HEK293 (cell line): ENCODE measurements at regions not wholly inside any gene's neighbourhood (a gene's known extent, or its start where the extent isn't known, plus 50 kb on each side); places are given as distances from the start of the nearest gene placed in this dataset.

Experiments
- CTCF ChIA-PET: fragments of 350-600 bp; formaldehyde crosslinking; extraction: SDS; loops from one replicate; lab custom pipeline; 2021; ENCODE audit warnings: antibody characterized with exemption; lab: Yijun Ruan, JAX
- POLR2A ChIA-PET: fragments of 300-600 bp; formaldehyde crosslinking; extraction: SDS; loops from one replicate; lab custom pipeline; 2020; ENCODE audit warnings: antibody characterized with exemption, inconsistent platforms; lab: Yijun Ruan, JAX
- H3K27ac ChIP-seq: fragments of 200-500 bp; sonication (Bioruptor generic); 2 replicates; pipeline ENCODE4 v1.5.1; 2014; ENCODE audit warnings: low read depth, low read length, control low read depth, inconsistent platforms; ENCODE audit errors: extremely low read depth
- H3K36me3 ChIP-seq, 2 experiments: fragments of 200-500 bp in 1 of 2; sonication (Bioruptor generic) in 1 of 2; 1 replicate in 1 of 2; 2 replicates in 1 of 2; pipeline ENCODE4 v1.5.1; 2014 to 2017; ENCODE audit warnings: inconsistent platforms in 2 of 2, low read length in 2 of 2; ENCODE audit not compliant: control insufficient read depth in 2 of 2, insufficient read depth in 1 of 2
- H3K4me1 ChIP-seq: fragments of 200-500 bp; sonication (Bioruptor generic); 2 replicates; pipeline ENCODE4 v1.5.1; 2014; ENCODE audit warnings: mild to moderate bottlenecking, low read length, inconsistent platforms; ENCODE audit not compliant: control insufficient read depth, insufficient read depth
- H3K4me3 ChIP-seq: 2 replicates; pipeline ENCODE4 v1.5.1; 2011; ENCODE audit warnings: low read depth, mild to moderate bottlenecking, control low read depth, low read length, moderate library complexity
- H3K9me3 ChIP-seq: fragments of 200-500 bp; sonication (Bioruptor generic); 2 replicates; pipeline ENCODE4 v1.5.1; 2014; ENCODE audit warnings: low read depth, low read length, inconsistent platforms; ENCODE audit not compliant: control insufficient read depth, insufficient read depth
- FEZF1 ChIP-seq: fragments of 450-650 bp; formaldehyde crosslinking; IDR thresholded peaks from 2 replicates; pipeline ENCODE4 v1.5.1; 2016; ENCODE audit warnings: missing biosample characterization, missing genetic modification characterization
- GLI4 ChIP-seq: fragments of 450-650 bp; formaldehyde crosslinking; IDR thresholded peaks from 2 replicates; pipeline ENCODE4 v1.5.1; 2016; ENCODE audit warnings: missing biosample characterization, missing genetic modification characterization
- GLIS2 ChIP-seq: fragments of 450-650 bp; formaldehyde crosslinking; IDR thresholded peaks from 2 replicates; pipeline ENCODE4 v1.5.1; 2016; ENCODE audit warnings: missing biosample characterization, missing genetic modification characterization
- HOXA7 ChIP-seq: sonication (generic); formaldehyde crosslinking; IDR thresholded peaks from 2 replicates; pipeline ENCODE4 v1.8.1; 2022; ENCODE audit warnings: missing genetic modification reagents, borderline replicate concordance
- ZFP37 ChIP-seq: fragments of 450-650 bp; formaldehyde crosslinking; IDR thresholded peaks from 2 replicates; pipeline ENCODE4 v1.5.1; 2016; ENCODE audit warnings: missing biosample characterization, missing genetic modification characterization
- ZNF19 ChIP-seq: fragments of 450-650 bp; formaldehyde crosslinking; IDR thresholded peaks from 2 replicates; pipeline ENCODE4; 2016; ENCODE audit warnings: missing biosample characterization, missing genetic modification characterization, low read depth
- ZNF2 ChIP-seq: fragments of 450-650 bp; formaldehyde crosslinking; IDR thresholded peaks from 2 replicates; pipeline ENCODE4 v1.5.1; 2016; ENCODE audit warnings: missing biosample characterization, missing genetic modification characterization
- ZNF211 ChIP-seq: fragments of 450-650 bp; formaldehyde crosslinking; IDR thresholded peaks from 2 replicates; pipeline ENCODE4 v1.5.1; 2016; ENCODE audit warnings: low read depth, missing biosample characterization, missing genetic modification characterization
- ZNF292 ChIP-seq: fragments of 450-650 bp; formaldehyde crosslinking; IDR thresholded peaks from 2 replicates; pipeline ENCODE4 v1.5.1; 2016; ENCODE audit warnings: low read depth, missing biosample characterization, missing genetic modification characterization, borderline replicate concordance
- ZNF324 ChIP-seq: fragments of 450-650 bp; formaldehyde crosslinking; IDR thresholded peaks from 2 replicates; pipeline ENCODE4 v1.5.1; 2016; ENCODE audit warnings: missing biosample characterization, missing genetic modification characterization
- ZNF335 ChIP-seq: fragments of 450-650 bp; formaldehyde crosslinking; conservative IDR thresholded peaks from 2 replicates; pipeline ENCODE4 v1.5.1; 2016; ENCODE audit warnings: missing biosample characterization, missing genetic modification characterization
- ZNF549 ChIP-seq: fragments of 450-650 bp; IDR thresholded peaks from 2 replicates; pipeline ENCODE4 v1.5.1; 2018; ENCODE audit warnings: missing biosample characterization, missing genetic modification characterization, mild to moderate bottlenecking, inconsistent platforms, moderate library complexity
- ZNF624 ChIP-seq: fragments of 450-650 bp; formaldehyde crosslinking; IDR thresholded peaks from 2 replicates; pipeline ENCODE4 v1.5.1; 2017; ENCODE audit warnings: missing biosample characterization, missing genetic modification characterization
- ZNF626 ChIP-seq: fragments of 450-650 bp; sonication (Bioruptor Pico); formaldehyde crosslinking; IDR thresholded peaks from 2 replicates; pipeline ENCODE4 v1.5.1; 2018; ENCODE audit warnings: missing biosample characterization, missing genetic modification characterization, inconsistent platforms
- ZNF654 ChIP-seq: fragments of 450-650 bp; formaldehyde crosslinking; IDR thresholded peaks from 2 replicates; pipeline ENCODE4 v1.5.1; 2016; ENCODE audit warnings: low read depth, missing biosample characterization, missing genetic modification characterization
- ZNF677 ChIP-seq: fragments of 450-650 bp; IDR thresholded peaks from 2 replicates; pipeline ENCODE4 v1.5.0; 2018; ENCODE audit warnings: missing biosample characterization, mild to moderate bottlenecking, missing genetic modification characterization, moderate library complexity
- ZNF747 ChIP-seq: fragments of 450-650 bp; formaldehyde crosslinking; IDR thresholded peaks from 2 replicates; pipeline ENCODE4 v1.5.1; 2016; ENCODE audit warnings: missing biosample characterization, missing genetic modification characterization
- ZNF76 ChIP-seq: fragments of 450-650 bp; formaldehyde crosslinking; IDR thresholded peaks from 2 replicates; pipeline ENCODE4; 2016; ENCODE audit warnings: low read depth, missing biosample characterization, missing genetic modification characterization, borderline replicate concordance
- ZSCAN30 ChIP-seq: fragments of 450-650 bp; IDR thresholded peaks from 2 replicates; pipeline ENCODE4 v1.5.1; 2018; ENCODE audit warnings: missing biosample characterization, mild to moderate bottlenecking, missing genetic modification characterization, moderate library complexity
- TF ChIP-seq, protein P1 (sequence below): fragments of 450-650 bp; formaldehyde crosslinking; IDR thresholded peaks from 2 replicates; pipeline ENCODE4 v1.5.1; 2016; ENCODE audit warnings: missing biosample characterization, missing genetic modification characterization
- TF ChIP-seq, protein P2 (sequence below): fragments of 450-650 bp; IDR thresholded peaks from 2 replicates; pipeline ENCODE4 v1.5.1; 2018; ENCODE audit warnings: missing biosample characterization, missing genetic modification characterization
- TF ChIP-seq, protein P3 (sequence below): fragments of 450-650 bp; formaldehyde crosslinking; IDR thresholded peaks from 2 replicates; pipeline ENCODE4 v1.5.1; 2016; ENCODE audit warnings: missing biosample characterization, missing genetic modification characterization
- TF ChIP-seq, protein P4 (sequence below): fragments of 450-650 bp; formaldehyde crosslinking; IDR thresholded peaks from 2 replicates; pipeline ENCODE4 v1.5.1; 2016; ENCODE audit warnings: missing biosample characterization, missing genetic modification characterization

DNA sequence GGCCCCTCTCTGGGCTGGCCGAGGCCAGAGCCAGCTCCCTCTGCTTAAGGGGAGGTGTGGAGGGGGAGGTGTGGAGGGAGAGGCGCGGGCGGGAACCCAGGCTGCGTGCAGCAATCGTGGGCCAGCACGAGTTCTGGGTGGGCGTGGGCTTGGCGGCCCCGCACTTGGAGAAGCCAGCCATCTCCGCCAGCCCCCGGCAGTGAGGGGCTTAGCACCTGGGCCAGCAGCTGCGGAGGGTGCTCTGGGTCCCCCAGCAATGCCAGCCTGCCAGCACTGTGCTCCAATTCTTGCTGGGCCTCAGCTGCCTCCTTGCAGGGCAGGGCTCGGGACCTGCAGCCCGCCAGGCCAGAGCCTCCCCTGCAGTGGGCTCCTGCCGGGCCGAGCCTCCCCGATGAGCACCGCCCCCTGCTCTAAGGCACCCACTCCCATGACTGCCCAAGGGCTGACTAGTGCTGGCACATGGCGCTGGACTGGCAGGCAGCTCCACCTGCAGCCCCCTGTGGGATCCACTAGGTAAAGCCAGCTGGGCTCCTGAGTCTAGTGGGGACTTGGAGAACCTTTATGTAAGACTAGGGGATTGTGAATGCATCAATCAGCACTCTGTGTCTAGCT is 96.7 kb upstream of the OR9G4 start:
- POLR2A ChIA-PET: no interaction called here
- H3K36me3 ChIP-seq: no peaks in the 10 kb centered on the region
- H3K4me1 ChIP-seq: no peaks in the 10 kb centered on the region
- TF ChIP-seq ZNF626: no peak
- TF ChIP-seq, protein P1, sequence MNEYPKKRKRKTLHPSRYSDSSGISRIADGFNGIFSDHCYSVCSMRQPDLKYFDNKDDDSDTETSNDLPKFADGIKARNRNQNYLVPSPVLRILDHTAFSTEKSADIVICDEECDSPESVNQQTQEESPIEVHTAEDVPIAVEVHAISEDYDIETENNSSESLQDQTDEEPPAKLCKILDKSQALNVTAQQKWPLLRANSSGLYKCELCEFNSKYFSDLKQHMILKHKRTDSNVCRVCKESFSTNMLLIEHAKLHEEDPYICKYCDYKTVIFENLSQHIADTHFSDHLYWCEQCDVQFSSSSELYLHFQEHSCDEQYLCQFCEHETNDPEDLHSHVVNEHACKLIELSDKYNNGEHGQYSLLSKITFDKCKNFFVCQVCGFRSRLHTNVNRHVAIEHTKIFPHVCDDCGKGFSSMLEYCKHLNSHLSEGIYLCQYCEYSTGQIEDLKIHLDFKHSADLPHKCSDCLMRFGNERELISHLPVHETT (tag by site-specific recombination): no peak
- TF ChIP-seq ZSCAN30: no peak
- TF ChIP-seq ZNF747 (tag by site-specific recombination): no peak
- TF ChIP-seq ZNF335 (tag by site-specific recombination): no peak
- TF ChIP-seq ZNF624 (tag by site-specific recombination): no peak
- TF ChIP-seq ZNF324 (tag by site-specific recombination): no peak
- TF ChIP-seq, all 188 proteins: peak for 0
- H3K9me3 ChIP-seq: no peaks in the 10 kb centered on the region
- H3K27ac ChIP-seq: no peak overlapping the region
- CTCF ChIA-PET: interaction anchor here (0.7 to 1.5 kb wide), 2 partner anchors 405 to 1679 kb away, joined by 4 to 7 read pairs; no protein-coding TSS in a partner anchor
- no peak overlapping the region for H3K4me3 ChIP-seq

DNA sequence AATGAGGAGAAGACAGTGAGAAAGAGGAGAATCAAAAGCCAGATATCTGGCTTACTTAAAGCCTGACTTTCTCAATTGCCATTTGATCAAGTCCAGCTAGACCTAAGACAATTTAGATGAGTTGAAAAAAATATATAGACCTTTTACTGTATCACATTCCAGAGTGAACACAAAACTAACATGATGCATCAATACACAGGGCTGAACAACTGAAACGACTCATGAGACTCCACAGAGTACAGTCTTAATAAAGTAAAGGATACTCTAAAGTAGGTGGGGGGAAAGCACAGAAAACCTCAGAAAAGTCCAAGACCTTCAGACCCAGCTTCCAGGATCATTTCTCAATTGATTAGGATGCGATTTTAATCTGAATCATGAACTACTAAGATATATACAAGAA is 95.3 kb upstream of the OR9G4 start:
- Histone ChIP-seq H3K27ac (no peak overlapping the region), H3K4me1 (no peaks in the 10 kb centered on the region)
- TF ChIP-seq ZNF677 (tag by site-specific recombination) (no peak), FEZF1 (tag by site-specific recombination) (no peak), GLI4 (no peak), ZNF2 (tag by site-specific recombination) (no peak), ZNF292 (tag by site-specific recombination) (no peak)
- TF ChIP-seq, protein P2, sequence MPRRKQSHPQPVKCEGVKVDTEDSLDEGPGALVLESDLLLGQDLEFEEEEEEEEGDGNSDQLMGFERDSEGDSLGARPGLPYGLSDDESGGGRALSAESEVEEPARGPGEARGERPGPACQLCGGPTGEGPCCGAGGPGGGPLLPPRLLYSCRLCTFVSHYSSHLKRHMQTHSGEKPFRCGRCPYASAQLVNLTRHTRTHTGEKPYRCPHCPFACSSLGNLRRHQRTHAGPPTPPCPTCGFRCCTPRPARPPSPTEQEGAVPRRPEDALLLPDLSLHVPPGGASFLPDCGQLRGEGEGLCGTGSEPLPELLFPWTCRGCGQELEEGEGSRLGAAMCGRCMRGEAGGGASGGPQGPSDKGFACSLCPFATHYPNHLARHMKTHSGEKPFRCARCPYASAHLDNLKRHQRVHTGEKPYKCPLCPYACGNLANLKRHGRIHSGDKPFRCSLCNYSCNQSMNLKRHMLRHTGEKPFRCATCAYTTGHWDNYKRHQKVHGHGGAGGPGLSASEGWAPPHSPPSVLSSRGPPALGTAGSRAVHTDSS: no peak
- TF ChIP-seq, all 188 proteins: peak for 0
- H3K4me3 ChIP-seq: no peak overlapping the region
- POLR2A ChIA-PET: no interaction called here
- no peaks in the 10 kb centered on the region for H3K36me3 ChIP-seq
- CTCF ChIA-PET: interaction anchor here (0.6 to 5.2 kb wide), 7 partner anchors 19 to 1682 kb away, joined by 3 to 131 read pairs (median 3); no protein-coding TSS in a partner anchor
- H3K9me3 ChIP-seq: no peaks in the 10 kb centered on the region

DNA sequence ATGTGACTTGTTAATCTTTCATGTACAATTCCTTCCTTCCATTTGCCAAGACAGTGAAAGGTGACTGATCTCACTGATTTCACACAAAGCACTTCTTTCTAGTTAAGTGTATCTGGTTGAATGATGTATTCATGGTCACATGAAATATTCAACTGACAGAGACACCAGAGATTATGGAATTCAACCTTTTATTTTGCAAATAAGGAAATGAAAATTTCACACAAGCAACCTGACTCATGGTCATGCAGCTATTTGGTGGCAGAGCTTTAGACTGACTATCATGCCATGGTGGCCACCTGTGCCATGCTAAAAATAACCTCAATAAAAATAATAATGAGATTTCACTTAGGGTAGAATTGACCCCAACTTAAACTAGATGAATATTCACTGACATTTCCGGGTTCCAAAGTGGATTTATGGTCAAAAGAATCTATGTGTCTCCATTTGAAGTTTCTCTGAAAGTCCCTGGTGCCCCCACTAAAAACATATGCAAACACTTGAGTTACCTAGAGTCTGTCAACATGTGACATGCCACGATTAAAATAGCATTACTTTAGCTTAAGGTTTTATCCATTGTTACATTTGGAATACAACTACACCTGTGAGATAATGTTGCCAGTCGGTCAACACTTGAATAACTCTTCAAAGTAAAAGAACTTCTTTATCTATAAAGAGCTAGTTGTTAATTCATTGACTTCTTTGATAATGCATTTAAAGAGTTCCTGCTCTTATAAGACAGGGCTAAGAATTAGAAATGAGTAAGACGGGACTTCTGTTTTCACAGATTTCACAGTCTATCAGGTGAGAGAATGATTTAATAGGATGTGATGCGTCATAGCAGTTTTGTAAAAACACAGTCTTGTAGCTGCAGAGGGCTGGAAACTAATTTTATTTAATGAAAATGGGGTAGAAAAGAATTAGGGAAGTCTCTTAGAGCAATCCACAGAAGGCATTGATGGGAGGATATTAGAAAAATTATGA is 94.6 kb upstream of the OR9G4 start:
- no peak overlapping the region for H3K4me3 ChIP-seq
- ChIA-PET POLR2A (no interaction called here), CTCF (interaction anchor here (0.6 to 5.2 kb wide), 9 partner anchors 10 to 1683 kb away, joined by 3 to 131 read pairs (median 3); no protein-coding TSS in a partner anchor)
- H3K36me3 ChIP-seq: no peaks in the 10 kb centered on the region
- no peak overlapping the region for H3K27ac ChIP-seq
- H3K4me1 ChIP-seq: no peaks in the 10 kb centered on the region
- H3K9me3 ChIP-seq: no peaks in the 10 kb centered on the region
- TF ChIP-seq ZNF549: no peak
- no peak for TF ChIP-seq ZNF76
- TF ChIP-seq ZNF19 (tag by site-specific recombination): no peak
- no peak for TF ChIP-seq HOXA7 (CRISPR knock-in tag)
- no peak for TF ChIP-seq ZFP37
- no peak for TF ChIP-seq ZNF654 (tag by site-specific recombination)
- TF ChIP-seq, protein P3, sequence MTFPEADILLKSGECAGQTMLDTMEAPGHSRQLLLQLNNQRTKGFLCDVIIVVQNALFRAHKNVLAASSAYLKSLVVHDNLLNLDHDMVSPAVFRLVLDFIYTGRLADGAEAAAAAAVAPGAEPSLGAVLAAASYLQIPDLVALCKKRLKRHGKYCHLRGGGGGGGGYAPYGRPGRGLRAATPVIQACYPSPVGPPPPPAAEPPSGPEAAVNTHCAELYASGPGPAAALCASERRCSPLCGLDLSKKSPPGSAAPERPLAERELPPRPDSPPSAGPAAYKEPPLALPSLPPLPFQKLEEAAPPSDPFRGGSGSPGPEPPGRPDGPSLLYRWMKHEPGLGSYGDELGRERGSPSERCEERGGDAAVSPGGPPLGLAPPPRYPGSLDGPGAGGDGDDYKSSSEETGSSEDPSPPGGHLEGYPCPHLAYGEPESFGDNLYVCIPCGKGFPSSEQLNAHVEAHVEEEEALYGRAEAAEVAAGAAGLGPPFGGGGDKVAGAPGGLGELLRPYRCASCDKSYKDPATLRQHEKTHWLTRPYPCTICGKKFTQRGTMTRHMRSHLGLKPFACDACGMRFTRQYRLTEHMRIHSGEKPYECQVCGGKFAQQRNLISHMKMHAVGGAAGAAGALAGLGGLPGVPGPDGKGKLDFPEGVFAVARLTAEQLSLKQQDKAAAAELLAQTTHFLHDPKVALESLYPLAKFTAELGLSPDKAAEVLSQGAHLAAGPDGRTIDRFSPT (tag by site-specific recombination): no peak
- TF ChIP-seq ZNF211: no peak
- TF ChIP-seq, protein P4, sequence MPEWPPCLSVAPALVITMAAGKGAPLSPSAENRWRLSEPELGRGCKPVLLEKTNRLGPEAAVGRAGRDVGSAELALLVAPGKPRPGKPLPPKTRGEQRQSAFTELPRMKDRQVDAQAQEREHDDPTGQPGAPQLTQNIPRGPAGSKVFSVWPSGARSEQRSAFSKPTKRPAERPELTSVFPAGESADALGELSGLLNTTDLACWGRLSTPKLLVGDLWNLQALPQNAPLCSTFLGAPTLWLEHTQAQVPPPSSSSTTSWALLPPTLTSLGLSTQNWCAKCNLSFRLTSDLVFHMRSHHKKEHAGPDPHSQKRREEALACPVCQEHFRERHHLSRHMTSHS (tag by site-specific recombination): no peak
- TF ChIP-seq, protein P1 (tag by site-specific recombination): no peak
- no peak for TF ChIP-seq GLIS2 (tag by site-specific recombination)
